Fibroblast of peridontal ligament (primary cell): ENCODE measurements at regions not wholly inside any gene's neighbourhood (a gene's known extent, or its start where the extent isn't known, plus 50 kb on each side); places are given as distances from the start of the nearest gene placed in this dataset.
A peak's percentile ranks its signal among the peaks of the same experiment; 100 is the strongest.

Experiments
- DNase-seq: peaks from one replicate; pipeline ENCODE4 v3.0.0-alpha.2; 2010; ENCODE audit errors: extremely low read depth

GRCh38 chr10:4733150-4733842, 92.7 kb upstream of the AKR1E2 start:
- no peak for DNase-seq

GRCh38 chr10:4730998-4731397, 95.0 kb upstream of the AKR1E2 start:
- DNase-seq: no peak

DNA sequence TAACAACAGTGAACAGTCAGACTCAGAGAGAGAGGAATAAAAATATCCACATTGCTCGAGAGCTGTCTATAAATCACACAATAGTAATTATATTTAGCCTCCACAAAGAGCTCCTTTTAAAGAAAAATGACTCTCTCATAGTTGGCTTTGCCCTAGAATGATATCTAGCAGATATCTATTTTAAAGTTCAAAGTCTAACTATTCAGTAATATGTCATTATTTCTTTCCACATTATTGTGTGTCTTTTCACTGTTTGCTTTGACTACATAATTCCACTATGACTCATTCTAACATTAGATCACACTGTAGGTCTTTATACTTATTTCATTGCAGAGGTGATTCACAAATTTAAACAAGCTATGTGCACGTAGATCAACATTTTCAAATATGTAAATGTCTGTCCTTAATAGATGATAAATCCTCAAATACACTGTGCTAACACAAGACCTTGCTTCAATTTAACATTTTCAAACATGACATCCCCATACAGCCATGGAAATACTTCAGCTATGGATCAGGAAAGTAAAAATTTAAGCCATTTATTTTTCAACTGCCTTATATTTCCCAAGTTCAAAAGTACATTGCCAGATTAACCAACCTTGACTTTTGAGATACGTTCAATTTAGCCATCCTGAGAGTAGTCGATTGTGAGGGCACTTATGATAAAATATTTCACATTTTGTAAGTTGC, 99.9 kb upstream of the AKR1E2 start:
- DNase-seq: peak; percentile 85

DNA sequence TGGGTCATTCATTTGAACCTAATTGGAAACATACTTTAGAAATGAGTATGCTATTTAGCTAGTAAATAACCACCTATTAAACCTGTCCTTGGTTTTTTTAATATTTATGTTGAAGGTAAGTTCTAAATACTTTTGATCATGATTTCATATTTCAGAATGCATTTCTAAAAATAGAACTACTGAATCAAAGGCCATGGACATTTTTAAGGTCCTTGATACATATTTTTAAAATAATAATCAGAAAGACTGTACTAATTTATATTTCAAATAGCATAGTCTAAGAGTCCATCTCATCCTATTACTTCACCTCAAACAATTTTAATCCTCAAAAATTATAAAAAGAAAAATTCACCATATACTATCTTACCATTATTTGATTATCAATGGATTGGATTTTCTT, 102.1 kb upstream of the AKR1E2 start:
- no peak for DNase-seq

DNA sequence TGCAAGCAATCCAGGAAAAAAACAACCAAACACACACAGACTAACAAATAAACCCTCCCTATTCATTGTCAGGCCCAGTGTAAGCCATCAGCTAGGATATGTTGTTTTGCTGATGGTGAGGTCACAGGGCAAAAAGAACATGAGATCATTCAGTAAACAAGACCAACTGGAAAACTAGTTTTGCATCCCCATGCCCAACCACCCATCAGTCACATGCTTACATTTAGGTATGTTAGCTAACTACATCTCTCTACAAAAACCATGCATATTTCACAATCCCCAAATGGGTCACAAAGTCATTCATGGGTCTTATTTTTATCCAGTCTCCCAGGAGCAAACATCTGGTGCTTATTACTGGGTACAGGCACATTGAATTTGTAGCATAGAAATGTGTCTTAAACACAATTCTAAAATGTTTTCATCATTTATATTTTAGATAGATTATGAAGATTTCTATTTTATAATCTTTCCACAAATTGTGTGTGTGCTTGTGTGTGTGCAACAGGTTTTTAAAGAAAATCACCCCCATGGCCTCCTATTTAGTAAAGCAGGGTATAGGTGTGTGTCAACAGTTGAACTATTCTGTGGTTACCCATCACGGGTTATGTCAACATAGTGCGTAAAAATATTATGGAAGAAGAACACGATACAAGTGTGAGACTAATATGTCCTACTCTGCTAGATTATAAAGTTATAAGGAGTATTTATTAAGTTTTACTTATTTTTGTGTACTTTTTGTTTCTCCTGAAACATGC, 103.8 kb upstream of the AKR1E2 start:
- DNase-seq: peak; percentile 98

DNA sequence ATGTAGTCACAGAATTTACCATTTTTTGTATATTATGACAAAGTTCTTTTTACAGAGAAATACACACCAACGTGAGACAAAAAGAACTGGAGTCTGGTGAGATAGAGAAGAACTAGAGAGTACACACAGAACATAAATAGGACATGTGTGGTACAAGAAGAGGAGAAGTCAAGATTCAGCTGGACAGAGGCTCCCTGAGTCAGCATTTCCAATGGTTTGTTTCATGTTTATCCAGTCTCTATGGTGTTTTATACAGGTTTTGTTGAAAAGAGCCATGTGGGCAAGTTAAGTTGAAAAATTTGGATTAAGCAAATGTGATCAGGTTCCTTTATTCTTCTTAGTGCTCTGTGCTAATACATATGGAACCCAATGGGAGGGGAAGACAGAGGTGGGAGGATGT, 105.5 kb upstream of the AKR1E2 start:
- DNase-seq: peak; percentile 53

- no peak for DNase-seq
These were observed 106.3 kb upstream of the AKR1E2 start for GRCh38 chr10:4719671-4720070.

GRCh38 chr10:4719036-4719435, 107.0 kb upstream of the AKR1E2 start:
- DNase-seq: no peak

DNA sequence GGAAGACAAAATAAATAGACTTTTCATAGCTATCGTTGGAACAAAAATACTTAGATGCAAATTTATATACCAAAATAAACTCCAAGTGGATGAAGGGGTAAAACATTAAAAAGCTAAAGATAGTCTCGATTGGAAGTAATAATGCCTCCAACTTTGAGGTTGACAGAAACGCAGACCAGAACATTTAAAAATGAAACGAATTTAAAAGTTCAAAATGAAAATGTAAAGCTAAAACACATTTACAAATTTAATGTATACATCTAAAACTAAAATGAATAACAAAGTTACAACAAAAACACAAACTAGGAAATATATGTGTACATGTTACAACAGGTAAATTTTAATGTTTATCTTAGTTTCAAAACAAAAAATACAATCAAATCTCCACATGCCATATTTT, 107.5 kb upstream of the AKR1E2 start:
- DNase-seq: no peak

GRCh38 chr10:4717670-4718069, 108.3 kb upstream of the AKR1E2 start:
- no peak for DNase-seq

GRCh38 chr10:4710858-4711257, 115.1 kb upstream of the AKR1E2 start:
- DNase-seq: no peak

DNA sequence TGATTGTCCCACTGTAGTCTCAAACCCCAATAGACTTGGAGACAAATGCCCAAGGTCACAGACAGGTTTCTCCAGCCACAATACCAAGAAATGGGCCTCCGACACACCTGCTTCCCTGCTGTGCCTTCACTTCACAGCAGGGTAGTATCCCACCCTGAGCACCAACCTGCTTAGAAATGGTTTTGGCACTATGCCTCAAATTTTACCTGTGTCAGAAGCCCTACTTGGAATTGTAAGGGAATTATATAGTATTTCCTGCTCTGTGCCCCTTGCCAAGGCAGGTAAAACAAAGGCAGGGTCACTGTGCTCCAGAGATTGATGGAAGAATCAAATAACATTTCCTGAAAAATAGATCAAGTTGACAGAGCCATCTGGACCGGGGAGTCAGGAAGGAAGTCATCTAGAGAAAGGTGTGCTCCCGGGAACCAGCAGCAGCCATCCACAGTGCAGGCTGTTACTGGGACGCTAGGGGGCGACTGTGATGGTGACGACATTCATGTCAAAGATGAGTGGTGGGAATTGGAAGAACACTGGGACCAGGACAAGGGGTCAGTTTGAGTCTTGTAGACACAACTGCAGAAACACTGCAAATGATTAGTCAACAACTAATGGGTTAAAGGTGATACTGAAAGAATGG, 117.8 kb upstream of the AKR1E2 start:
- no peak for DNase-seq

GRCh38 chr10:4707221-4707620, 118.8 kb upstream of the AKR1E2 start:
- no peak for DNase-seq

- peak; percentile 88 for DNase-seq
These were observed 121.9 kb upstream of the AKR1E2 start for GRCh38 chr10:4704034-4704545.

GRCh38 chr10:4701016-4701415, 125.0 kb upstream of the AKR1E2 start:
- no peak for DNase-seq

- peak; percentile 66 for DNase-seq
These were observed 125.9 kb upstream of the AKR1E2 start for GRCh38 chr10:4699950-4700730.

- no peak for DNase-seq
These were observed 127.9 kb upstream of the AKR1E2 start for GRCh38 chr10:4698075-4698474.

- no peak for DNase-seq
These were observed 129.8 kb upstream of the AKR1E2 start for GRCh38 chr10:4696186-4696585.

DNA sequence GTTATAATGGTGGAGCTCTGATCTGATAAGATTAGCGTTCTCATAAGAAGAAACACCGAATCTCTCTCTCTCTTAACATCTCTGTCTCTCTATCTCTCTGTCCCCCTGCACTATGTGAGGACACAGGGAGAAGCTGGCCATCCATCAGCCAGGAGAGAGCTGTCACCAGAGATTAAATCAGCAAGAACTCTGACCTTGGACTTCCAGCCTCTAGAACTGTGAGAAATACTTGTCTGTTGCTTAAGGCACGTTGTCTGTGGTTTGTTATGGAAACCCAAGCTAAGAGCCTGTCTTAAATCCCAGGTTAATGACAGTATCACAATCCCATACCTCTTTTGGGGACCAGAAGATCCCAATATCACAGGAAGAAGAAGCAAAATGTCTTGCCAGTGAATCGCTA, 132.0 kb upstream of the AKR1E2 start:
- DNase-seq: no peak

DNA sequence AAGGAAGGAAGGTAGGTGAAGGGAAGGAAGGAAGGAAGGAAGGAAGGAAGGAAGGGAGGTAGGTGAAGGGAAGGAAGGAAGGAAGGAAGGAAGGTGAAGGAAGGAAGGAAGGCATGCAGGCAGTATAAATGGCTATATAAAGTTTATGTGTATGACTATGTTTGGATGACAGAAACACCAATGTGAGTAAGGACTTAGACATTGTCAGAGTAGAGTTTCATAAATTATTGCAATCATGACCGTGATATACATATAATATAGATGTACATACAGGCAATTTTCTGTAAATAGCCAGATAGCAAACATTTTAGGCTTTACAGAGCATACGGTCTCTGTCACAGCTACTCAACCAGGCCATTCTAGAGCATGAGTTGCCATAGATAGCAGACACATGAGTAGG, 133.8 kb upstream of the AKR1E2 start:
- DNase-seq: no peak

- peak; percentile 69 for DNase-seq
These were observed 134.2 kb upstream of the AKR1E2 start for GRCh38 chr10:4691776-4692175.
